Naive thymus-derived CD4-positive, alpha-beta T cell (primary cell): ENCODE measurements at regions not wholly inside any gene's neighbourhood (a gene's known extent, or its start where the extent isn't known, plus 50 kb on each side); places are given as distances from the start of the nearest gene placed in this dataset.

Source experiments
- ATAC-seq: fragments of 150-1000 bp; cut with Tn5 transposase; 2 replicates; pipeline ENCODE4 v1.10.0; 2021; ENCODE audit warnings: mild to moderate bottlenecking, moderate library complexity
- CTCF ChIA-PET: fragments of 350-600 bp; sonication (Branson Sonifier 250); formaldehyde crosslinking; loops from one replicate; lab custom pipeline; 2021; ENCODE audit warnings: antibody characterized with exemption; lab: Charles Lee
- POLR2A ChIA-PET: fragments of 350-600 bp; sonication (Branson Sonifier 250); formaldehyde crosslinking; loops from one replicate; lab custom pipeline; 2021; ENCODE audit warnings: antibody characterized with exemption, inconsistent platforms; lab: Charles Lee
- DNase-seq, 9 donors: peaks; one replicate each; pipeline versions ENCODE4 v3.0.0 to v3.0.0-alpha.2; 2020 to 2022; ENCODE audit warnings: mixed read lengths in 1 of 9
- H3K27ac ChIP-seq: one replicate; pipeline ENCODE4 v1.7.0; 2013; ENCODE audit warnings: mild to moderate bottlenecking, low read depth, low read length, moderate library complexity
- H3K27me3 ChIP-seq, 2 donors: one replicate each; pipeline ENCODE4 v1.7.0; 2013; ENCODE audit warnings: low read length in 2 of 2, mild to moderate bottlenecking in 2 of 2, moderate library complexity in 2 of 2; ENCODE audit not compliant: control insufficient read depth in 2 of 2, insufficient read depth in 2 of 2
- H3K36me3 ChIP-seq, 3 experiments: 1 replicate in 2 of 3; 2 replicates in 1 of 3; pipeline ENCODE4 v1.7.0; 2013; ENCODE audit warnings: low read length in 3 of 3, mild to moderate bottlenecking in 3 of 3, moderate library complexity in 1 of 3; ENCODE audit not compliant: insufficient read depth in 3 of 3, control insufficient read depth in 2 of 3
- H3K4me1 ChIP-seq, 2 donors: one replicate each; pipeline ENCODE4 v1.7.0; 2013; ENCODE audit warnings: low read length in 2 of 2, mild to moderate bottlenecking in 2 of 2, moderate library complexity in 1 of 2; ENCODE audit not compliant: control insufficient read depth in 2 of 2, insufficient read depth in 2 of 2
- H3K4me3 ChIP-seq: 2 replicates; pipeline ENCODE4 v1.7.0; 2013; ENCODE audit warnings: mild to moderate bottlenecking, low read length
- H3K9me3 ChIP-seq, 3 experiments: 1 replicate in 2 of 3; 2 replicates in 1 of 3; pipeline ENCODE4 v1.7.0; 2013; ENCODE audit warnings: low read length in 3 of 3; ENCODE audit not compliant: control insufficient read depth in 2 of 3
- H3K27ac Mint-ChIP-seq, 9 donors: one replicate each; pipeline ENCODE4 v1.8.0; 2020 to 2022; ENCODE audit warnings: mixed read lengths in 9 of 9, mild to moderate bottlenecking in 8 of 9, moderate library complexity in 5 of 9, inconsistent platforms in 2 of 9
- H3K27me3 Mint-ChIP-seq, 5 donors: one replicate each; pipeline ENCODE4 v1.8.0; 2021 to 2022; ENCODE audit warnings: mixed read lengths in 5 of 5, mild to moderate bottlenecking in 1 of 5
- H3K36me3 Mint-ChIP-seq, 5 donors: one replicate each; pipeline ENCODE4 v1.8.0; 2020 to 2022; ENCODE audit warnings: mixed read lengths in 5 of 5, mild to moderate bottlenecking in 3 of 5, inconsistent platforms in 1 of 5
- H3K4me1 Mint-ChIP-seq, 7 donors: one replicate each; pipeline ENCODE4 v1.8.0; 2020 to 2022; ENCODE audit warnings: mixed read lengths in 7 of 7, mild to moderate bottlenecking in 3 of 7, inconsistent platforms in 1 of 7
- H3K4me3 Mint-ChIP-seq, 10 donors: one replicate each; pipeline ENCODE4 v1.8.0; 2020 to 2022; ENCODE audit warnings: mild to moderate bottlenecking in 10 of 10, mixed read lengths in 10 of 10, moderate library complexity in 6 of 10, inconsistent platforms in 2 of 10
- H3K9me3 Mint-ChIP-seq, 11 donors: one replicate each; pipeline ENCODE4 v1.8.0; 2020 to 2022; ENCODE audit warnings: mixed read lengths in 11 of 11, mild to moderate bottlenecking in 4 of 11, inconsistent platforms in 1 of 11, moderate library complexity in 1 of 11
- intact Hi-C, 2 donors: fragments of 100-400 bp; cut with micrococcal nuclease; formaldehyde crosslinking; loops; one replicate each; pipeline ENCODE4 v1.15.1; 2023

GRCh38 chr9:121577166-121577565 is 74.3 kb upstream of the DAB2IP start:
- H3K4me1 Mint-ChIP-seq: peaks cover 0 to 3% (median 0%) of the 10 kb centered on the region in 7 donors
- intact Hi-C loops: no loop called here
- peaks cover 0 to under 1% (median 0%) of the 10 kb centered on the region in 11 donors for H3K9me3 Mint-ChIP-seq
- H3K36me3 Mint-ChIP-seq: no peaks in the 10 kb centered on the region
- no peak overlapping the region for H3K4me3 Mint-ChIP-seq
- no peak overlapping the region for H3K27ac ChIP-seq
- no peak overlapping the region for H3K4me3 ChIP-seq
- ATAC-seq (no peak), DNase-seq (no peak)
- POLR2A ChIA-PET: no interaction called here
- H3K27ac Mint-ChIP-seq: no peak overlapping the region
- H3K36me3 ChIP-seq: no peaks in the 10 kb centered on the region
- peaks cover 2 to 24% (median 10%) of the 10 kb centered on the region in 5 donors for H3K27me3 Mint-ChIP-seq
- H3K9me3 ChIP-seq: no peaks in the 10 kb centered on the region
- no peaks in the 10 kb centered on the region for H3K4me1 ChIP-seq
- CTCF ChIA-PET: no interaction called here
- no peaks in the 10 kb centered on the region for H3K27me3 ChIP-seq

GRCh38 chr9:121577572-121577971 is 73.9 kb upstream of the DAB2IP start:
- H3K27ac Mint-ChIP-seq: no peak overlapping the region
- no peaks in the 10 kb centered on the region for H3K9me3 ChIP-seq
- no peaks in the 10 kb centered on the region for H3K36me3 ChIP-seq
- no peaks in the 10 kb centered on the region for H3K36me3 Mint-ChIP-seq
- ChIA-PET POLR2A (no interaction called here), CTCF (no interaction called here)
- DNase-seq (no peak), ATAC-seq (no peak)
- H3K4me3 ChIP-seq: no peak overlapping the region
- intact Hi-C loops: no loop called here
- H3K4me3 Mint-ChIP-seq: no peak overlapping the region
- no peaks in the 10 kb centered on the region for H3K9me3 Mint-ChIP-seq
- H3K4me1 Mint-ChIP-seq: peaks cover 0 to 3% (median 0%) of the 10 kb centered on the region in 7 donors
- no peak overlapping the region for H3K27ac ChIP-seq
- peaks cover 4 to 27% (median 12%) of the 10 kb centered on the region in 5 donors for H3K27me3 Mint-ChIP-seq
- H3K4me1 ChIP-seq: no peaks in the 10 kb centered on the region
- H3K27me3 ChIP-seq: no peaks in the 10 kb centered on the region

- no peaks in the 10 kb centered on the region for H3K27me3 ChIP-seq
- H3K9me3 ChIP-seq: no peaks in the 10 kb centered on the region
- H3K36me3 ChIP-seq: no peaks in the 10 kb centered on the region
- ATAC-seq (no peak), DNase-seq (no peak)
- Mint-ChIP-seq H3K4me1 (peaks cover 0 to 3% (median 0%) of the 10 kb centered on the region in 7 donors), H3K36me3 (no peaks in the 10 kb centered on the region), H3K9me3 (peaks cover 0 to 2% (median 0%) of the 10 kb centered on the region in 11 donors), H3K4me3 (no peak overlapping the region), H3K27me3 (peaks cover 16 to 42% (median 33%) of the 10 kb centered on the region in 5 donors), H3K27ac (no peak overlapping the region)
- intact Hi-C loops: no loop called here
- H3K4me3 ChIP-seq: no peak overlapping the region
- no peak overlapping the region for H3K27ac ChIP-seq
- no peaks in the 10 kb centered on the region for H3K4me1 ChIP-seq
- ChIA-PET CTCF (no interaction called here), POLR2A (no interaction called here)
These were observed 69.4 kb upstream of the DAB2IP start for GRCh38 chr9:121581786-121582600.

- intact Hi-C loops: no loop called here
- H3K4me3 ChIP-seq: no peak overlapping the region
- Mint-ChIP-seq H3K36me3 (no peaks in the 10 kb centered on the region), H3K4me3 (no peak overlapping the region), H3K4me1 (peaks cover 0 to 3% (median 0%) of the 10 kb centered on the region in 7 donors), H3K27me3 (peaks cover 20 to 48% (median 34%) of the 10 kb centered on the region in 5 donors), H3K27ac (no peak overlapping the region), H3K9me3 (peaks cover 0 to 2% (median 0%) of the 10 kb centered on the region in 11 donors)
- no peak for ATAC-seq
- no peak for DNase-seq
- H3K36me3 ChIP-seq: no peaks in the 10 kb centered on the region
- no peak overlapping the region for H3K27ac ChIP-seq
- H3K9me3 ChIP-seq: no peaks in the 10 kb centered on the region
- H3K4me1 ChIP-seq: no peaks in the 10 kb centered on the region
- H3K27me3 ChIP-seq: no peaks in the 10 kb centered on the region
- POLR2A ChIA-PET: no interaction called here
- CTCF ChIA-PET: no interaction called here
These were observed 68.8 kb upstream of the DAB2IP start for GRCh38 chr9:121582641-121583040.

GRCh38 chr9:121584421-121584820 is 67.0 kb upstream of the DAB2IP start:
- Histone ChIP-seq H3K4me1 (no peaks in the 10 kb centered on the region), H3K9me3 (no peaks in the 10 kb centered on the region), H3K36me3 (no peaks in the 10 kb centered on the region), H3K27me3 (no peaks in the 10 kb centered on the region), H3K4me3 (no peak overlapping the region), H3K27ac (no peak overlapping the region)
- no peak overlapping the region for H3K4me3 Mint-ChIP-seq
- no peaks in the 10 kb centered on the region for H3K36me3 Mint-ChIP-seq
- CTCF ChIA-PET: no interaction called here
- DNase-seq: no peak
- POLR2A ChIA-PET: no interaction called here
- ATAC-seq: no peak
- H3K27me3 Mint-ChIP-seq: peaks cover 26 to 61% (median 41%) of the 10 kb centered on the region in 5 donors
- peaks cover 0 to 3% (median 0%) of the 10 kb centered on the region in 7 donors for H3K4me1 Mint-ChIP-seq
- H3K9me3 Mint-ChIP-seq: peaks cover 0 to 6% (median 0%) of the 10 kb centered on the region in 11 donors
- no peak overlapping the region for H3K27ac Mint-ChIP-seq
- intact Hi-C loops: no loop called here

GRCh38 chr9:121587863-121588262 is 63.6 kb upstream of the DAB2IP start:
- Histone ChIP-seq H3K9me3 (no peaks in the 10 kb centered on the region), H3K27ac (no peak overlapping the region), H3K4me3 (no peak overlapping the region), H3K27me3 (no peaks in the 10 kb centered on the region), H3K36me3 (no peaks in the 10 kb centered on the region), H3K4me1 (no peaks in the 10 kb centered on the region)
- DNase-seq (no peak), ATAC-seq (no peak)
- Mint-ChIP-seq H3K27me3 (peaks cover 27 to 57% (median 47%) of the 10 kb centered on the region in 5 donors), H3K36me3 (no peaks in the 10 kb centered on the region), H3K4me3 (no peak overlapping the region), H3K4me1 (peaks cover 0 to 1% (median 0%) of the 10 kb centered on the region in 7 donors), H3K9me3 (peaks cover 0 to 6% (median 0%) of the 10 kb centered on the region in 11 donors), H3K27ac (no peak overlapping the region)
- CTCF ChIA-PET: no interaction called here
- POLR2A ChIA-PET: no interaction called here
- intact Hi-C loops: no loop called here

- CTCF ChIA-PET: no interaction called here
- no peak for DNase-seq
- Mint-ChIP-seq H3K27ac (no peak overlapping the region), H3K4me3 (no peak overlapping the region), H3K4me1 (no peaks in the 10 kb centered on the region), H3K9me3 (peaks cover 0 to 5% (median 0%) of the 10 kb centered on the region in 11 donors), H3K27me3 (peaks cover 27 to 62% (median 51%) of the 10 kb centered on the region in 5 donors), H3K36me3 (peaks cover 0 to 4% (median 0%) of the 10 kb centered on the region in 5 donors)
- POLR2A ChIA-PET: no interaction called here
- Histone ChIP-seq H3K27ac (no peak overlapping the region), H3K4me1 (no peaks in the 10 kb centered on the region), H3K36me3 (no peaks in the 10 kb centered on the region), H3K9me3 (no peaks in the 10 kb centered on the region), H3K4me3 (no peak overlapping the region), H3K27me3 (no peaks in the 10 kb centered on the region)
- no peak for ATAC-seq
- intact Hi-C loops: no loop called here
These were observed 61.4 kb upstream of the DAB2IP start for GRCh38 chr9:121589986-121590385.
